ENCODE measurements at regions not wholly inside any gene's neighbourhood (a gene's known extent, or its start where the extent isn't known, plus 50 kb on each side); places are given as distances from the start of the nearest gene placed in this dataset.
"Not testable (repeated sequence)": the region's sequence is repeated elsewhere in the genome, so short reads cannot be mapped to it uniquely, and the experiment has no call there.

- DNase-seq (ENCODE audit: low read depth in 2 of 2) = not testable (repeated sequence)
Observed at GRCh38 chr2:209300766-209301165, 123.1 kb upstream of the MAP2 start.

DNA sequence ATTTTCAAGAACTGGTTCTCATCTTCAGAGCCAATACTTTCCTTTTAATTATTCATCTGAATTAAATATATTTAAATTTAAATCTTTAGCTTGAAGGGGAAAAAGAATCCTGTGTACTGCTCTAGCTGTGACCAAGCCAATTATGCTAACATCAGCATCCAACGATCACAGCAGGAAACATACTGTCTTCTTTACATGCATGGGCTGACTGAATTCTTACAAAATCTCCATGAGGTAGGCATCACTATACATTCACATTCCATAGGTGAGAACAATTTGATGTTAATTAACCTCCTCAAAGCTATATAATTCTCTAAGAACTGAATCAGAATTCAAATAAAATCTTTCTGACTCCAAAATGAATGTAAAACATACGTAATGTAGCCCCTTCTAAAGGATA lies 118.8 kb upstream of the MAP2 start:
- DNase-seq (ENCODE audit: low read depth in 2 of 2) = no peak

DNA sequence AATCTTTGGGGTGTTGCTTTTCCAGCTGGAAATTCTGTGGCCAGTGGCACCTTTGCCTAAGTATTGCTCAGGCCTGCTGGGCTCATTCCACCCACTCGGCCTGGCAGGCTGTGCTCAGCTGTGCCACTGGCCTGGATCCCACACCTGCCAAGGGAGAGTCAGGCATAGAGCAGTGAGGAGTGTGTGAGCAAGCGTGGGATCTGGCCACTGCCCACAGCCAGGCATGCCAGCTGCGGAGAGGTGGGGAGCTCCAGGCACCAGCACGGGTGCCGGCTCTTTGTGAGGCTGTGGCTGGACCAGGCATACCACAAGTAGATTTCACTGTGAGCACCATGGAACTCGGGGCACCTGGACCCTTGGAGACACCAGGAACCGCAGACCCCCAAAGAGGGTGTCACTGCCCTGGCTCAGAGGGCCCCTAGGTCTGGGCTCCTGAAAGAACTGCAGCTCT lies 118.1 kb upstream of the MAP2 start:
- DNase-seq (ENCODE audit: low read depth in 2 of 2) = no peak

GRCh38 chr2:209307161-209308001 lies 116.5 kb upstream of the MAP2 start:
- DNase-seq (ENCODE audit: low read depth in 2 of 2) = no peak

- DNase-seq (ENCODE audit: low read depth in 2 of 2) = no peak
Observed at GRCh38 chr2:209308415-209308814, 115.4 kb upstream of the MAP2 start.

DNA sequence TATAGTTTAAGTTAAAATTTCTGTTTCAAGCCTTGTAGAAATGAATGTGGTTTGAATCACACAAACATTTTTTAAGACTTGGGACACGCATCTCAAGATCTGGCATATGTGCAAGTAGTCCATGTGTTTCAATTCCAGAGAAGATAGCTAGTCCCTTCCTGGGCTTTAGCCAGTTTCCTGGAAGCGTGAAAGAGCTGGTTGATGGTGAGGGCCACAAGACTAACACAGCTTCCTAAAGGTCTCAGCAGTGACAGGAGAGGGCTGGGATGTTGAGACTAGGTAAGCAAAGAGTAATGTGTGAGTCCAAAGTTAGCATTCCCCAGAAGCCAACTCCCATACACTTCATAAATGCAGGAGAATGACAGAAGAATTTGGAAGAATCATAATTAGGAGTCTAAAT lies 111.9 kb upstream of the MAP2 start:
- no peak for DNase-seq (ENCODE audit: low read depth in 2 of 2)

DNA sequence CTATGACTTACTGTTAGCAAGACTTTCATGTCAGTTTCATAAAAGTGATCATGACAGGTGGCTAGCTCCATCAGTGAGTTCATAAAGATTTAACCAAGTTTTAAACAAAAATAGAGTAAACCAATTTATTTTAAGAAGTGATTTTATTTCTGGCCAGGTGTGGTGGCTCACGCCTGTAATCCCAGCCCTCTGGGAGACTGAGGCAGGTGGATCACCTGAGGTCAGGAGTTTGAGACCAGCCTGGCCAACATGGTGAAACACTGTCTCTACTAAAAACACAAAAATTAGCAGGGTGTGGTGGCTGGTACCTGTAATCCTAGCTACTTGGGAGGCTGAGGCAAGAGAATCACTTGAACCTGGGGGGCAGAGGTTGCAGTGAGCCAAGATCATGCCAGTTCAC lies 111.4 kb upstream of the MAP2 start:
- not testable (repeated sequence) for DNase-seq (ENCODE audit: low read depth in 2 of 2)

GRCh38 chr2:209314653-209315052 lies 109.2 kb upstream of the MAP2 start:
- DNase-seq (ENCODE audit: low read depth in 2 of 2) = no peak

DNA sequence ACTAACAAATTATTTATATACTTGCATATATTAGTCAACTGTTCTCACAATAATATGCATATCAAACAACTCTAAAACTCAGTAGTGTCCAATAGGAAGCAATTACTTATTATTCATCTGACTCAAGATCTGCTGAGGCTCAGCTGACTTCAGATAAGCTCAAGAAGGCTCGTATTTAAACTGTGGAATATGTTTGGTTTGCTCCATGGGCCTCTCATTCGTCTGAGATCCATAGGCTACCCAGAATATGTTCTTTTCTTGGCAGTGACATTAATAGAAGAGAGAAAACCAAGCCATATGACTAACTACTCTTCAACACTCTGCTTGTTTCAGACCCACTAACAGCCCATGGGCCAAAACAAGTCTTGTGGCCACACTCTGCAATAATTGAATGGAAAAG lies 107.7 kb upstream of the MAP2 start:
- DNase-seq (ENCODE audit: low read depth in 2 of 2) = no peak

- no peak for DNase-seq (ENCODE audit: low read depth in 2 of 2)
Observed at GRCh38 chr2:209321076-209321475, 102.8 kb upstream of the MAP2 start.

- DNase-seq (ENCODE audit: low read depth in 2 of 2) = no peak
Observed at GRCh38 chr2:209321581-209321980, 102.3 kb upstream of the MAP2 start.

DNA sequence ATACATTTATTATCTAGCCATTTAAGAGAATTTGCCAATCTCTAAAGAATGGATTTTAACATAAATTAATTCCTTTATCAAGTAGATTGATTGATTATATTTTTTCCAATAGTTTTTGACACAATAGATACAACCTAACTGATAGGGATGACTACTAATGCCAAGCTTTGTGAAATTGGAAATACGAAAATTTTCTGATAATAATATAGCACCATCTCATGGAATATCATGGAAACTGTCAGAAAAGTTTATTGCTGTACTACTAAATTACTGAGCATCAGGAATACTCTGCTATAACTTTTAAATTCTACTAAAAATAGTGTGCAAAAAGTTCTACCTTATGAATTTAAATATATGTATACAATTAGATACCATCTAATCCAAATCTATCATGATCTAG lies 101.8 kb upstream of the MAP2 start:
- DNase-seq (ENCODE audit: low read depth in 2 of 2) = no peak

DNA sequence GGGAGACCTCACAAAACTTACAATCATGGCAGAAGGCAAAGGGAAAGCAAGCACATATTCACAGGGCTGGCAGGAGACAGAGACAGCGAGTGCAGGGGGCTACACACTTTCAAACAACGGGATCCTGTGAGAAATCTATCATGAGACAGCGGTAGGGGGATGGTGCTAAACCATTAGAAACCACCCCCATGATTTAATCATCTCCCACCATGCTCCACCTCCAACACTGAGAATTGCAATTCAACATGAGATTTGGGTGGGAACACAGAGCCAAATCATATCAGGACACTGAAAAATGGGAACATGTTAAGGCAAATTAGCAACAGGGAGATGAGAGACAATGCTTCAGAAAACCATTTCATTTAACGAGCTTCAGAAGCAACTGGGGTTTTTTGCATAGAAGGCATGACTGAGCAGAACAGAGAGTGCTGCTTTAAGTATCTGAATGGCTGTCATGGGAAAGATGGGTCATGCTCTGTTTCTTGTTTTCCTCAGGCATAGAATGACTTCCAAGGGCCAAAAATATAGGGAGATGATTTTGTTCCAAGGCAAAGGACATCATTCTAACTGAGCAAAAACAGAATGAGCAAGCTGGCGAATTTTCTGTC lies 100.8 kb upstream of the MAP2 start:
- DNase-seq (ENCODE audit: low read depth in 2 of 2) = no peak

GRCh38 chr2:209323738-209324137 lies 100.1 kb upstream of the MAP2 start:
- DNase-seq (ENCODE audit: low read depth in 2 of 2) = no peak

DNA sequence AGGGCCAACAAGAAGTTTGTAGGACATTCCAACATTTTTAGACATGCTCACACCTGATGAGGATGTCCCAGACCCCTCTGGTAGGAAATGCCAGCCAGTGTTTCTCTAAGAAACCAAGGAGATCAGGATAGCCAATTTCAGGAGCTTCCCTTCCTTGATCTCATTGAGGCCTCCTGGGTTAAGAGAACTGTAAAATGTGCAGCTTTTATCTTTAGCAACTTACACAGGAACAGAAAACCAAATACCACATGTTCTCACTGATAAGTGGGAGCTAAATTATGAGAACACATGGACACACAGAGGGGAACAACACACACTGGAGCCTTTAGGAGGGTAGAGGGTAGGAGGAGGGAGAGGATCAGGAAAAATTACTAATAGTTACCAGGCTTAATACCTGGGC lies 99.6 kb upstream of the MAP2 start:
- DNase-seq (ENCODE audit: low read depth in 2 of 2) = no peak

GRCh38 chr2:209331291-209331844 lies 92.5 kb upstream of the MAP2 start:
- DNase-seq (ENCODE audit: low read depth in 2 of 2) = no peak

DNA sequence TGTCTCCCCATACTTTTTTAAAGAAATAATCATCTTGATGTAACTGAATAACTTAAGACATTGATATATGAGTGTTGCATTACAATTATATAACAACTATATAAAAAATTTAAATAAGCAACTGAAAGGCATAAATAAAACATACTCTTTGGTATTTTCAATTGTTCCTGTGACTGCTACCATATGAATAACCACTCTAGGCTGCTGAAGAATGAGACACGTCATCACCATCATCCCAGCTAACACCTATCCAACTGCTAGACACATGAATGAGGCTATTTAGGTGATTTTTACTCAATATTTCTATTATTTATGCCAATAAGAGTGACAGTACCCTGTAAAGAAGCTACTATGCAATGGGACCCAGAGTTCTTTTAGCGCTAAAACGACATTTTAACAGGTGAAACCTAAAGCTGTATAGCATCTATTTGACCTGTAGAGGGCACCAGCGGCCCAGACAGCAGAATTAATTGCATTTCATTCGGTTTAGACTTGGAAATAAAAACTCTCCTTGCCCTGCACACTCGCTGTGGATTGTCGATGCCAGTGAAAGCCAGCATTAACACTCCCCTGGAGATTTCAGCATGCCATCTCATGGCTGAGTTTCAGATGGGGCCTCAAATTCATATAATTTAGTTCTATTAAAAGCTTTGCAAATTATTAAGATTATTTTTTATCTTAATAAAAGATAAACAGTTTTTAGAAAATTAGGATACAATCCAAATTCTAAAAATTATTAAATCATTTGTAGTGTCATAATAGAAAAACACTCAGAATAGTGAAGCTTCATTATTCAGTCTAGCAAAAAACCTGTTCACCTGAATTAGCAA lies 89.4 kb upstream of the MAP2 start:
- peak; percentile 15 to 20 for DNase-seq (ENCODE audit: low read depth in 2 of 2)

GRCh38 chr2:209340522-209340921 lies 83.3 kb upstream of the MAP2 start:
- no peak for DNase-seq (ENCODE audit: low read depth in 2 of 2)

DNA sequence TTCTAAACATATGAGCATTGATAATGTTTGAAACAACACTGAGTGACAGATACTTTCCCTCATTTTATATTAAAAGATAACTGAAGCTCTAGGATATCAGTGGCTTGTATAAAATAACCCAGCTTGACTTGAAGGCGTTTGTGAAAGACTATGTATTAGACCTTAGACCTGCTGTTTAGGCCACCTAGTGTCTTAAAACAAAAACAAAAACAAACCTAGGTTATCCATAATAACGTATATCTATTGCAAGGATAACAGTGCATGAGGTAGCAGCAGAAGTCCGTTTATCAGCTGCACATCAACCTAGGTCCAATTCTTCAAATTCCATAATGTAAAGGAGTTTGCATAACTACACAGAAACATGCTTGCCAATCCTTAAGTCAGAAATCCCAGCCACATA lies 79.5 kb upstream of the MAP2 start:
- DNase-seq (ENCODE audit: low read depth in 2 of 2) = no peak

- no peak for DNase-seq (ENCODE audit: low read depth in 2 of 2)
Observed at GRCh38 chr2:209348433-209348832, 75.4 kb upstream of the MAP2 start.

DNA sequence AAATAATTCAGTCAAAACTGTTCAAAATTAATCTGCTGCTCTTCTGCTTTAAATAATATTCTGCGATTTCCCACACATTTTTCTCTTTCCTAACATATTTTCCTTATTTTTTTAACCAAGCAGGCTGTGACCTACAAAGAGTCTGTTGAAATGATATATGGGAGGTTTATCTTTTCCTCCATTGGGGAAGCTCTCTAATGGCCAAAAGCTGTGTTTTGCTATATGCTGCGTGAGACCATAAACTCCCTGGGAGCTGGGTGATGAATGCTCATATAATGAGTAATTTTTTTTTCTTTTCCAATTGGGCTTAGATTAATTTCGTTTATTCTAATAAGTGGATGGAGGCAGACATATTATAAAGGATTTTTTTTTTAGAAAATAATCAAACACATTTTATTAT lies 72.2 kb upstream of the MAP2 start:
- no peak for DNase-seq (ENCODE audit: low read depth in 2 of 2)

DNA sequence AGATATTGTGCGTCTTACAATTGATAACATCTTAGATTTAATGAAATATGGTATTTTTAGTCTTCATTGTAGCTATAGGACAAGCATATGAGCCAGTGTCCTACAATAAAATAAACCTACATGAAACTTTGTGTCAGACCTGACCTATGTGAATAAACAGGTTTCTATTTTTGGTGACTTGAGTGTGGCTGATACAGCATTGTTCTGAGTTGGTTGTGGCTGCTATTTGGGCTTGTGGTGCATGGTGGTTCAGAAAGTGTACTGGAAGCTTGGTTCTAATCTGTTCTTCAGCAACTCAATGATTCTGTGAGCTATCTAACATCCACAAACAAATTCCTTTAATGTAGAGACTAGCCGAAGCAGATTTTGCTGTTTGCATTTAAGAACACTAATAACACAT lies 64.9 kb upstream of the MAP2 start:
- no peak for DNase-seq (ENCODE audit: low read depth in 2 of 2)

Measured in stimulated activated CD4-positive, alpha-beta T cell treated with anti-CD3 and anti-CD28 coated beads, Interleukin-4, amount 100 ng/mL, for 48 hours (primary cell).